ENCODE measurements at regions not wholly inside any gene's neighbourhood (a gene's known extent, or its start where the extent isn't known, plus 50 kb on each side); places are given as distances from the start of the nearest gene placed in this dataset.

DNA sequence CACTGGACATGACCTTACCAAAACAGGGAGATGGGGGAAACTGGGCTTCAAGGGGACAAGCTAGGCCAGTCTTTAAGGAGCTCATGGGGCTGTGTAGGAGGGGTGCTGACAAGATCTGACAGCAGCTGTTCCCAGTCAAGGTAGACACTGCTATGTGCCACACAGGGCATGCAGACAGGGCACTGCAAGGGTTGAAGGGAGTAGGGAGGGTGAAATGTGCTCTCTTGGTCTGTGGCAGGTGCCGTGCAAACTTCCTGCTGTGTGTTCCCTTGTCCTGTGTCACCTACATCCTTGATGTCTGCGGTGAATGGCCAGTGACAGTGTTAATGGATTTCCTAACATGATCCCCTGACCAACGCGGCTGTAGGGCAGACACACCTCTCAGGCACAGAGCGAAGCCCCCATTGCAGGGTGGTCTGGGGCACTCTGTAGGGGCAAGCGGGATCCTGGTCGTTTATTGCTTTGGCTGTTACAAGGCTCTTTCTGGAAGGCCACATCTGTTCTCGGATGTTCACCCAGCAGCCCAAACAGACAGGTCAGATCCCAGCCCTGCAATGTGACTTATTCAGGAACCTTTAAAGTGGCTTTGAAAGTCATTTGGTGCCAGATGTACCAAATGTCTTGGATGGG is 199.5 kb upstream of the ZNF536 start:
- DNase-seq, result no peak

DNA sequence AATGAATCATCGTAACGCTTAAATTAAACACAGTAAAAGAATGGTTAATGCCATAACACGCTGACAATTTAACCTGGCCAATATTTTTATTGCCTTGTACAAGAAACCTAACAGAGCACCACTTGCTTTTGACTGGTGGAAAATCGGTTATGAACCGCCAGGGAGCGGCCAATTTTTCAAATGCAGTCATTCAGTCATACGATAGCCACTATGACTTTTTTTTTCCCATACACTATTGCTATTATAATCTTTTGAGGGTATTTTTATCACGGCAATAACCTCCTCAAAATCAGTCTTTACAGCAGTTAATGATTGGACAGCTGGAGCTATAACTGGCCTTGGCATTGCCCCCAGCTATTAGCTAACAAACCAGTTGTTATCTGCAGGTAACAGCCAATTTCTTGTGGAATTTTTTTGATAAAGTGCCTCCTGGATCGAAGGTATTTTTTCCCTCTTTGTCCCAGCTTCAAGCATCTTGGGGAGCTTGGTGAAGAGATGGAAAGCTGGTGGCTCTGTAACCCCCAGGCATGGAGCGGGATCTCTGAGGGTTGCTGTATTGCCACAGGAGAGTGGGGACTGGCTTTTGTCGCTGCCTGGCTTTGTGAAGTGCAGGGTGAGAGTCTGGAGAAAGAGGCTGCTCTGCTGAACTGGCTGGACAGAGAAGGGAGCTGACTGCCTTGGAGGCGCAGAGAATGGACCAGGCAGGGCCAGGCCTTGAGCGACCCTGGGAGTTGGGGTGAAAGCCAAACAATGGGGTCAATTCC is 198.4 kb upstream of the ZNF536 start:
- no peak for DNase-seq

DNA sequence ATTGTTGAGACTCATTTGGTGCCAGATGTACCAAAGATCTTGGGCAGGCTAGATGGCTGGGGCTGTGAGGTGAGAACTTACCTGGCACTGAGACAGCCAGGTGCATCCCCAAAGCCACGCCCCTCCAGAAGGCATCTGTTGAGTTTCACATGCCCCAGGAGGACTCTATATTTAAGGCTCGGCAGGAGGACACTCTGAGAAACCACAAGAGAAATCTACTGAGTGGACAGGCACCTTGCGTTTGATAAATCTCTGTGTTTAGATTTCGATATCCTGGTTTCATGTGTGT is 197.9 kb upstream of the ZNF536 start:
- no peak for DNase-seq

DNA sequence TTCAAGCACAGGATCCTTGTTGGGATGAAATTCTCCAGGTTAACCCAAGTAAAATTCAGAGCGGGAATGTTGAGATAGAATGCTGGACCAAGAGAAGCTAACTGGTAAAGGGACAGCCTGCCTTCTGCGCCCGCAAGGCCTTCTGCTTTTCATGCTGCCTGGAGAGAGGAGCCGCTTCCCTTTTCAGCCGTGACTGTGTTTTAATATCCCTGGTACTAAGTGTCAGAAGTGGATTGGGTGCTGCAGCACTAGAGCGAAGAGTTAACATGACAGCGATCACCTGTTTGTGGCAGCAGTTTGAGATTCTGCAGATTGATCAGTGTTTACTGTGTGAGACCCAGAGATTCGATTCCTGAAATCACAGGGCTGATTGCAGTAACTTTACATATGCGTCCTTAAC is 197.4 kb upstream of the ZNF536 start:
- no peak for DNase-seq

DNA sequence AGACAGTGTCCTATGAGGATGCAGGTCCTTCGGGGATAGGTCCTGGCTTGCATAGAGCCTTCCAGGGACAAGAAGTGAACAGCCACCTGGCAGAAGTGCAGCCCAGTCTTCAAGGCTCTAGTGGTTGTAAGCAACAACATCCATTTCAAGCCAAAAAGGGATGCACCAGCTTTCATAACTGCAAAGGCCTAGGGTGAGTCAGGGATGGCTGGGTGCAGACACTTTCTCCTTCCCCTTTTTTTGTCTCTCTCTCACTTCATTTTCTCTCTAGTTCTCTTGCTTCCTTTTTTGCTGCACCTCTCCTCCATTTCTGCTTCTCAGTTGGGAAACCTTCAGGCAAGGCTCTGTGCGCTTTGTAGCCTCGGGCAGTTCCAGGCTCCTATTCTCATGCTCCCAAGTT is 196.2 kb upstream of the ZNF536 start:
- DNase-seq, result no peak

DNA sequence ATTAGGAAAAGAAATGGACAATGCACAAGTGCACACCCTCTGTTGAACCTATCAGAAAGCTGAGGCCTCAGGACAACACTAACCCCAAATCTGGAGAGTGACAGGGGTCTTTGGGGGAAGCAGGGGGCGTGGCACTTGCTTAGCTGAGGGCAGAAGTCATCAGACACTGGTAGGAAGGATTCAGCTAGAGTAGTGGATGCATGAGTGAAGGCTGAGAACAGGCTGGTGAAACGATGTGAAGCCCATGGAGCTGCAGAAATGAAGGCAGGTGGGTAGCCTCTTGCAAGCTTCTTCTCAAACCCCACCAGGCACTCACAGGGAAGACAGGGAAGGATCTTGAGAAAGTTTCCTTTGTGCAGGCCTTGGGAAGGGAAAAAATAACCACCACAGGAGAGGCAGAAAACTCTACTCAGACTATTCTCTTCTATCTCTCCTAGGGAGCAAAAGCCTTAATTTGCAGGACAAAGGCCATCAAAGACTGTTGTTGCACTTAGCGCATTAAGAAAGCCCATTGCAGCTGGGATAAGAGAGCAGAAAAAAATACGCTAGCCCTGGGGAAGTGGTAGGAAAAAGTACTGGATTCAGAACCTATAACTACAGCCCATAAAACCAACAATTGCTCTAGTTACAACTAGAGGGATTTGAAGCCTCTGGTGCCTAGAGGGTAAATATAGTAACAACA is 193.3 kb upstream of the ZNF536 start:
- DNase-seq, result no peak

DNA sequence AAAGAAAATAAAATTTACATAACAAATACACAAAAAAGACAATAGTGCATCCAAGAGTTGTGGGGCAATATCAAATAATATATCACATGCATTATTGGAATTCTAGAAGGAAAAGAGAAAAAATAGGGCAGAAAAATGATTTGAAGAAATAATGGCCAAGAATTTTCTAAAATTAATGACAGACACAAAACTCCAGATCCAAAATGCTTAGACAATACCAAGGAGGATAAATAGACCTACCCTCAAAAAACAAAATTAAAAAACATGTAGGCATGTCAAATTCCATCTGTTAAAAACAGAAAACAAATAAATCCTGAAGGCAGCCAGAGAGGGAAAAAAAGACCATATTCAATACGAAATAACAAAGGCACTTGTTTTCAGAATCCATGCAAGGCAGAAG is 191.5 kb upstream of the ZNF536 start:
- no peak for DNase-seq

DNA sequence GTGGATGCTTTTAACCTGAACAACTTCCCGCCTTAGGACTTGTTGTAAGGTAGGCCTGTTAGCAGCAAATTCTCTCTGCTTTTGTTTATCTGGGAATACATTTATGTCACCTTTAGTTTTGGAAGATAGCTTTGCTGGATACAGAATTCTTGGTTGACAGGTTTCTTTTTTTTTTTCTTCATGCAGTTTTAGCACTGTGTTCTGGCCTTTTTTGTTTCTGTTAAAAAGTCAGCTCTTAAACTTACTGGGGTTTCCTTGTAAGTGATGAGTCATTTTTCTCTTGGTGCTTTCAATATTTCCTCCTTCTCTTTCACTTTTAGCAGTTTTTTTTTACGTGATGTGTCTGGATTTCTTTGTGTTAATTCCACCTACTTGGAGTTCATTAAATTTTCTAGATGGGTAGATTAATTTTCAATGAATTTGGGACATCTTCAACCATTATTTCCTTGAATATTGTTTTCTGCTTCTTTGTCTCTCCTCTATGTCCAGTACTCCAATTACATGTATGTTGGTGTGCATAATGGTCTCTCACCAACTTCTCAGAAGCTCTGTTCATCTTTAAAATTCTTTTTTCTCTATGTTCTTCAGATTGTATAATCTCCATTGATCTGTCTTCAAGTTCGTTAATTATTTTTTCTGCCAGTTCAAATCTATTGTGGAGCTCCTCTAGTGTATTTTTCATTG is 188.2 kb upstream of the ZNF536 start:
- no peak for DNase-seq

DNA sequence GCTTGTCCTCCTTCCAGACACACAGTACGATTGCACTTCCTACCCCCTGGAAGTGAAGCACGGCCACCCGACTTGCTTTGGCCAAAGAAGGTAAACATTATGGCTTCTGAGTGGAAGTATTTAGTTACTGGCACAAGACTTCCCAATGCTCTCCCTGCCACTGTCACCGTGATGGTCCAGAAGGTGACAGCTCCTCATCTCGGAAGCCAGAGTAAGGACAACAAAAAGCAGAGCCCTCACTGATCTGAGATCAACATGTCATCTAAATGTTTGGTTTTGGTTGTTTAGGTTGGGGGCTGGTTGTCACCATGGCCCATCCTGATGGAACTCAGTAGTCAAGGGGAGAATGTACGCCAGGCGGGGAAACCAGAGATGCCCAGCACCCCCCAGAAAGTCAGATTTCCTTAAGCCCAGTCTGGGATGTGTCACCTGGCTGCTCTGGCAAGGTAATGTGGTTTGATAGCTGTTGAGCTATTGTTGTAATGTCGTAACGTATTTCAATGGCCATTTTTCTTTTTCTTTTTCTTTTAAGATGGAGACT is 170.1 kb upstream of the ZNF536 start:
- DNase-seq, result no peak

DNA sequence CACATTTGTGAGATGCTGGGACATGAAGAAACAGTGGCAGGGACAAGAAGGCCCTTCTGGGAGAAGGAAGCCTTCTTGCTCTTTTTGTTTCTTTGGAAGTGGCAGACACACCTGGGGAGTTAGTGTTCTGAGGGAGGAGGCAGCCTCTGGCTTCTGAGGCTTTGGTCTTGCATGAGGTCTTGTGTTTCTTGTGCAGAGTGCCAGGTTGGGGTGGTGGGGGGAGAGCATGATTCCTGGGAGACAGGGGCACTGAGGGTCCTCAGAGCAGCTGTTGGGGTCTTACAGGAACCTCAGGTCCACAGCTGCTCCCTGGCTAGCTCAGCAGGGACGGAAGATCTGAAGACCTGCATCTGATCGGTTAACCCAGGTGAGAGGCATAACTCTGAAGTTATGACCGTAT is 167.5 kb upstream of the ZNF536 start:
- DNase-seq, result no peak

DNA sequence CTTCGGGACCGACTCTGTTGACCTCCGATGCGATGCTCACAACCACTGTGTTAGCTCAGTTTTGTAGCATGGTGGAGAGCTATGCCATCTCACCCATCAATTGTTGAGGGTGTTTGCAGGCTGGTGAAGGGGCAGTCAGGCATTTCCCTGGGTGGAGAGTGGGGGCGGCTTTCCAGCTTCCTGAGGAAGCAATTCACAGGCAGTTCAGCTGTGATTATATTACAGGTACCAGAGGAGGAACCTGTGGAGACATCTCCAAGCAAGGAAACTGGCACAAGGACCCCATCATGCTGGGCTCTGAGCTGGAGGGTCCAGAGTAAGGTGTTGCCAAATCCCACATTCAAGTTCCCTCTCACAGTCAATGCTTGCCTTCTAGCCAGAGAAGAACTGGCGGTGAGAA is 166.0 kb upstream of the ZNF536 start:
- DNase-seq, result no peak

DNA sequence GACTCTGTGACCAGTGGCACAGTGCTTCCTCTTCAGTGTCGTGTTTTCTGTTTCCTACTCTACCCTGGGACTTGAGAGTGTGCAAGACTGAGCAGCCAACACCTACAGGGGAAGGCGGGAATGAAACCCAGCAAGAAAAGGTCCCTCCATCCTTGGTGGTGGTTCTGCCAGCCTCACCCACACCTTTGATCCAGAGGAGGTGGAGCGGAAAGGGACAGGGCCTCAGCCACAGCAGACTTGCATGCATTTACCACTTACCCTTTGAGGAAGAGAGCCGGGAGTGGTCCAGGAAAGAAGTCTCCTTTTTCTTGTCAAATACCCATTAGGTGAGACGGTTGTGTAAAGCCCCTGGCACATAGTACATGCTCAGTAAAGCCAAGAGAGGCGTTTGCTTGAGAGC is 164.8 kb upstream of the ZNF536 start:
- no peak for DNase-seq

DNA sequence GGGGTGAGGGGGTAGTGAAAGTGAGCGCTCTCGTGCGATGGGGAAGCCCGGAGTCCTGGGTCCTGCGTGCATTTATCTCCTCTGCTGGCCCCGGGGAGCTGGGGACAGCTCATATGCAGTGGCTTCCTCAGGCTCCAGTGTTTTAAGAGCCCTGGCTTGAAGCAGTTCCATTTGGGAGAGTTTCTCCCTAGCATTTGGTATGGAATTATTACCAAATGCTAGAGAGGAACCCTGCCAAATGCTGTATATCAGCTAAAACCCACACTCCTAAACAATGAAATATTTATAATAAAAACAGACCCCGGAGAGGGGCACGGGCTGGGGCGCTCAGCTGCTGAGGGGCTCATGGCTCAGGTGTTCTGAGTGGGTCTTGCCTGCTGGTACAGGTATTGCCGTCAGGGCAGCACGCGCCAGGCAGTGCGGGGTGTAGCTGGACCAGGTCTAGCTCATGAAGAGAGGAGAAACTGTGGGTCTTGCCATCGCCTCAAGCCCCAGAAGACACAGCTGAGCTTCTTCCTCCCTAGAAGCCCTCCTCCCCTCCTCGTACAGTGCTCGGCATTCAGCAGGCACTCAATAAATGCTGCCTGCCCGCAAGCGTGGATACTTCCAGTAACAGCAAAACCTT is 163.6 kb upstream of the ZNF536 start:
- DNase-seq, result no peak

DNA sequence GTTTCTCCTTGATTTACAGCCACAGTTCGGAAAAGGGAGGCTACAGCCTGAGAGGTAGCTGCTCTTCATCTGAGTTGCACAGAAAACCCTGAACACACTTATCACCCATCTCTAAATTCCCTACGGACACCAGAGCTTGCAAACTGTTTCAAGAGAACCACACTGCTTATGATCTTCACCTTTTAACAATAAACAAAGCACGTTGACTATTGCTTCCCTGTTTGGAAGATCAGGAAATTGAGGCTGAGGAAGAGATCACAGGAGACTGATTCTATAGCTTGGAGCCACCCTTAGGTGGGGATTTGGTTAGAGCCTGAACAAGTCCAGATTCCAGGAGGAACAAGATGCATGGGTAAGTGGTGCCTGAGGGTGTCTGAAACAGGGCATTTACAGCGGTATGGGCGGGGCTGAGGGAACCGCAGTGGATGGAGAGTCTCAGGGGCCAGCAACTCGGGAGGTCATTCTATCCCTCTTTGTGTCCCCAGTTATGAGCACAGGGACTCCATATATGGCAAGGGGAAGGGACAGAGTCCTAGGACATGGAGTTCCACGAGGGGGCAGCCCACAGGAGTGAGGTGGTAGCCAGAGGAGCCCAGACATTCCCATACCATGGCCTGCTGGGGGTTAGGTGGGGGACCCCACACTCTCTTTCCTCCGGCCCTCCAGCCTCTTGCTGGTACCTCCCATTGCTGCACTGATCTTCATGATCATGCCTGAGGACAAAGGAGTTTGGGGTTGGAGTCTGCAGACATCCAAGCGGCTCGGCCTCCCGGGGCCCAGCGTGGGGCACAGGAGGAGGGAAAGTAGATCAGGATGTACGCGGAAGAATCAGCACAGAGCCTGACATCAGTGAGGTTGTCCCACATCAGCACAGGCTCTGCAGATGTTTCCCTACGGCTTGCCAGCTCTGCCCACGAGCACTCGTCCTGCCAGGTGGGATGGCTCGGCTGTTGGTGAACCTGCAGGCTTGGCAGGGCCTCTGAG is 162.3 kb upstream of the ZNF536 start:
- no peak for DNase-seq

DNA sequence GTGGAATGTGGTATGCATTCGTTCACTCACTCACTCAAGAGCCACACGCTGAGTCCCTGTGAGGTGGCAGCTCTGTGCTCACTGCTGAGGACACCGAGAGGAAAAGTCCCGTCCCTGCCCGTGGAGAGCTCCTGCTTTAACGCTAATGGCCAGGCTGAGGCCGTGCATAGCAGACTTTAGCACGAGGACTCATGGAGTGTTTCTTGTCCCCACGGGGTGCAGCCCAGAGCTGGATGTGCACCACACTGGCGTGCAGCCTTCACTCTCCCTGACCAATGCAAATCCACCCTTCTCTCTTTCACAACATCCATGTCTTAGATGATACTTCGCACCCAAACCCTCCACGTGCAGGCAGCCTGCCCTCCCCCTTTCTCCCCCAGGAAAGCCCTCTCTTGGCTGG is 159.6 kb upstream of the ZNF536 start:
- DNase-seq, result no peak

DNA sequence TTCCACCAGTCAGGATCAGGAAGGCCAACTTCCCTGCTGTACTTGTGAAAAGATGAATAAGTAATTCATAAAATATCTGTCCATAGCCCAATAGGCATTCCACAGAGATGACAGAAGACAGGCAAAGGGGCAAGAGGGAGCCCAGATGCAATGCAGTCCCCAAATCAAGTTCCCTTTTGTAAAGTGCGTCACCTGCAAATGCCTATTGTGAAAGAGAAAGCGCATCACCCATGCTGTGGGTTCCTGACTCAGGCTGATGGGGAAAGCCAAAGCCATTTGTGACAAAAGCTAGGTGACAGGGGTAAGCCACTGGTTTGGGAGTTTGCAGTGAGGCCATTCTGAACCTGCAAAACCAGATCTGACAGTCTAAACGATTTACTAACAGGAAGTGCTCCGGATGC is 157.5 kb upstream of the ZNF536 start:
- DNase-seq, result peak; percentile 16

DNA sequence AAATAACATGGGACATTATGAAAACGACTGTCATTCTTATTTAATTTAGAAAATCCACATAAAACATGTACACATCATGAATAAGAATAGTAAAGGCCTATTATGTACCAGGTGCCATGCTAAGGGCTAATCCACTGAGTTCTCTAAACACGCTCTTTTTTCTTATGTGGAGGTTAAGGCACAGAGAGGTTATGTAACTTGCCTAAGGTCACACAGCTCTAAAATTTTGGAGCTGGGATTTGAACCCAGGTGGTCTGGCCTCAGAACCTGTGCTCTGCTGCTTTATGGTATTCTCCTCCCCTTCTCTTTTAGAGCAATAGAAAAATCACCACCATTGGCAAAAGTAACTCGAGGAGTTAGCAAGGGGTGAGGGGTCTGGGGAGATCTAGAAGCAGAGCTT is 156.9 kb upstream of the ZNF536 start:
- no peak for DNase-seq

DNA sequence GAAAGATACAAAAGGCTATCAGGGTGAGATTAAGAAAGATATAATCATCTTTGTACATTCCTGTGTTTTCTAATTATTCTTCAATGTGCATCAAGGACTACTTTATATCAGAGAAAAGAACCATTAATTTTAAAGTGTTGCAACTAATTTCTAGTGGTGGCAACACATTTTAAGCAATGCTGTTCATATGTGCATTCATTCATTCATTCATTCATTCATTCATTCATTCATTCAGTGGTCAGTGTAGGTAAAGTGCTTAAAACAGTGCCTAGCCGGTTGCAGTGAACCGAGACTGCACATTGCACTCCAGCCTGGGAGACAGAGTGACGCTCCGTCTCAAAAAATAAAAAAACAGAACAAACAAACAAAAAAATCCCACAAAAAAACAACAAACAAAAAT is 155.7 kb upstream of the ZNF536 start:
- no peak for DNase-seq

DNA sequence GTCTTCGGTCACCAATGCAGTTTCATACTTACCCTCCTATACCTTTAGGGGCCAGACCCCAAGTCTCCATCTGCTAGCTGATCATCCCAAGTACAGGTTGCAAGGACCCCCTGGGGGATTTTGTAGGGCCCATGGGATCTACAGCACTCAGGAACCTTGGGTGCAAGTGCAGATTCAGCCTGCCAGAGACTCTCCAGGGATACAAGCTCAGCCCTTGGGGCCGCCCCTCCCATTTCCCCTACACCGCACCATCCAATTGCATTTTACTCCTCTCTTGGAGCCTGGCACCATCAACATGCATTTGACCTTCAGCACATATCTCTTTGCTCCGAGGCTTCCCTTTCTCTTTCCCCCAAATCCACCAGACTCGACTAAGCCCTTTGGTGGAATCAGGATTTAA is 154.7 kb upstream of the ZNF536 start:
- DNase-seq, result no peak

DNA sequence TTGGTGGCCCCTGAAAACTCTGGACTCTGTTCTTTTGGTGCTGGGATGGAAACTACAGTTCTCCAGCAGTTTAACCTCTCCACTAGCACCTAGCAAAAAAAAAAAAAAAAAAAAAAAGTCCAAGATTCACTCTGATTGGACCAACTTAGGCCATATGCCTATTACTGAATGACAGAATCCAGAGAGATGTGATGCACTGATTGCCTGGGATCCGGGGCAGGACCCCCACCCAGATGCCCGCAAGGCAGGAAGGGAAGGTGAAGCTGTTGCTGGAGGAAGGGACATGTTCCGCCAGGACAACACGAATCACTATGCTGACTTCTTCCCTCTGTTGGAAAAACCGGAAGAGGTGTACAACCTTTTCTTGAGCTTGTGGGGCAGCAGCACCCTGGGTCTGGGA is 152.5 kb upstream of the ZNF536 start:
- no peak for DNase-seq

DNA sequence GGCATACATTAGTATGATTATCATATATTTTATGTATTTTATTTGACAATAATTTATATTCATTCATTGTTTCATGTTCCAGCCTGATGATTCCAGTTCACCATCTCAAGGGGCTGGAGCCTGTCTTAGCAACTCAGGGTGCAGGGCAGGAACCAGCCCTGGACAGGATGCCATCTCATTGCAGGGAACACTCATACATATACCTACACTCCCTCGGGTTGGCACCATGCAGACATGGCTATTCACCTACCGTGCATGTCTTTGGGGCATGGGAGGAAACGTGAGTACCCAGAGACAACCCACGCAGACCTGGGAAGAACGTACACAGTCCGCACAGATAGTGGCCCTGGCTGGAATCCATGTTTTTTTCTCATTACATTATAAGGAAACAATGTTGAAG is 151.0 kb upstream of the ZNF536 start:
- DNase-seq, result no peak

DNA sequence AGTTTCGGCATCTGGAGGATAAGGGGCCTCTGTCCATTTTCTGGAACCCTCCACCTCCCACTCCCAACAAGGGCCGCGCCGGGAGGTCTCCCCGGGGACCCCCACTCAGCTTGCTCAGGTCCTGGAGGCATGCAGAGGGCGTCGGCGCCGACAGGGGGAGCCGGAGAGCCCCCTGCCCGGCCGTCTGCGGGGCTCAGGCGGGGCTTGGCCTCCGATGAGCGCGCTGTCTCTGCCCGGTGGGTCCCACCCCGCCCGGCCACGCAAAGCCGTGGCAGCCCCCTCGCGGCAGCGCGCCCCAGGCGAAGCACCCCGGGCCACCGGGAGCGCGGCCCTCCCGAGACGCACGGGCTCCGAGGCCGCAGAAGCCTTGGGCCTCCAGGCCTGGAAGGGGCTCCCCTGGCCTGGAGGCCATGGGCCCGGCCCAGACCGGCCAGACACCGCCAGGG is 149.7 kb upstream of the ZNF536 start:
- DNase-seq, result no peak

All from fibroblast of skin of abdomen (primary cell).